ENCODE measurements at regions not wholly inside any gene's neighbourhood (a gene's known extent, or its start where the extent isn't known, plus 50 kb on each side); places are given as distances from the start of the nearest gene placed in this dataset.

- no peak for TF ChIP-seq CTCF (IDR thresholded peaks at IDR 0.05)
- no peak for TF ChIP-seq POLR2A (IDR thresholded peaks at IDR 0.05)
Measured at GRCh38 chr16:63527404-63527803, 1491.2 kb upstream of the CDH8 start.
